K562 (cell line): ENCODE measurements at regions not wholly inside any gene's neighbourhood (a gene's known extent, or its start where the extent isn't known, plus 50 kb on each side); places are given as distances from the start of the nearest gene placed in this dataset.
A peak's percentile ranks its signal among the peaks of the same experiment; 100 is the strongest.

Experiments
- ARID1B ChIP-seq: fragments of 450-650 bp; IDR thresholded peaks from 2 replicates; pipeline ENCODE4 v1.6.1; 2016; ENCODE audit warnings: antibody characterized with exemption, mild to moderate bottlenecking, inconsistent platforms
- ATF3 ChIP-seq, 2 experiments: fragments of 450-650 bp in 1 of 2; sonication (generic) in 1 of 2; formaldehyde crosslinking in 1 of 2; IDR thresholded peaks in 1 of 2; conservative IDR thresholded peaks in 1 of 2; 2 replicates each; pipeline versions ENCODE4 v1.6.1 to v1.8.1; 2016 to 2023; ENCODE audit warnings: mild to moderate bottlenecking in 2 of 2, moderate library complexity in 2 of 2, inconsistent platforms in 1 of 2, missing genetic modification reagents in 1 of 2
- CEBPB ChIP-seq: fragments of 450-650 bp; IDR thresholded peaks from 2 replicates; pipeline ENCODE4 v1.6.1; 2016; ENCODE audit warnings: missing genetic modification characterization, missing compliant biosample characterization
- CREB1 ChIP-seq, 2 experiments: sonication (generic) in 1 of 2; formaldehyde crosslinking in 1 of 2; IDR thresholded peaks; 2 replicates each; pipeline versions ENCODE4 v1.6.1 to v1.8.0; 2012 to 2022; ENCODE audit warnings: inconsistent platforms in 1 of 2, mild to moderate bottlenecking in 1 of 2, missing genetic modification reagents in 1 of 2, moderate library complexity in 1 of 2
- EP400 ChIP-seq: fragments of 450-650 bp; IDR thresholded peaks from 2 replicates; pipeline ENCODE4 v1.6.1; 2017; ENCODE audit warnings: antibody characterized with exemption, mild to moderate bottlenecking, moderate library complexity
- FOSL1 ChIP-seq: fragments of 200-800 bp; sonication (Bioruptor generic); conservative IDR thresholded peaks from 2 replicates; pipeline ENCODE4 v1.6.1; 2016; ENCODE audit warnings: missing genetic modification characterization, missing compliant biosample characterization
- HES1 ChIP-seq: fragments of 450-650 bp; IDR thresholded peaks from 2 replicates; pipeline ENCODE4 v1.6.1; 2016; ENCODE audit warnings: low read depth, mild to moderate bottlenecking, moderate library complexity
- JUND ChIP-seq, 2 experiments: IDR thresholded peaks; 2 replicates in 1 of 2; 3 replicates in 1 of 2; pipeline ENCODE4 v1.6.1; 2011; ENCODE audit warnings: borderline replicate concordance in 2 of 2, low read depth in 2 of 2, low read length in 2 of 2, improper control_type of control experiment in 1 of 2, missing biosample characterization in 1 of 2, missing genetic modification characterization in 1 of 2, missing genetic modification reagents in 1 of 2
- MEIS2 ChIP-seq: fragments of 450-650 bp; IDR thresholded peaks from 2 replicates; pipeline ENCODE4 v1.6.1; 2014; ENCODE audit warnings: mild to moderate bottlenecking; ENCODE audit not compliant: partially characterized antibody
- NCOR1 ChIP-seq: fragments of 450-650 bp; IDR thresholded peaks from 2 replicates; pipeline ENCODE4 v1.6.1; 2016; ENCODE audit warnings: mild to moderate bottlenecking, moderate library complexity
- NR2C2 ChIP-seq, 2 experiments: fragments of 200-800 bp in 1 of 2; sonication (Bioruptor generic) in 1 of 2; sonication (generic) in 1 of 2; formaldehyde crosslinking in 1 of 2; IDR thresholded peaks; 2 replicates each; pipeline versions ENCODE4 v1.6.1 to v1.8.0; 2016 to 2022; ENCODE audit warnings: mild to moderate bottlenecking in 1 of 2, missing compliant biosample characterization in 1 of 2, missing genetic modification characterization in 1 of 2, missing genetic modification reagents in 1 of 2
- PRDM10 ChIP-seq: fragments of 450-650 bp; IDR thresholded peaks from 2 replicates; pipeline ENCODE4 v1.6.1; 2018; ENCODE audit not compliant: partially characterized antibody
- RNF2 ChIP-seq: sonication (generic); IDR thresholded peaks from 2 replicates; pipeline ENCODE4 v1.6.1; 2016
- SMARCA5 ChIP-seq: fragments of 450-650 bp; IDR thresholded peaks from 2 replicates; pipeline ENCODE4 v1.6.1; 2016
- TEAD4 ChIP-seq, 2 experiments: sonication (generic) in 1 of 2; formaldehyde crosslinking in 1 of 2; IDR thresholded peaks; 2 replicates each; pipeline versions ENCODE4 v1.6.1 to v1.8.0; 2012 to 2022; ENCODE audit warnings: borderline replicate concordance in 1 of 2, inconsistent platforms in 1 of 2, low read length in 1 of 2, mild to moderate bottlenecking in 1 of 2, missing genetic modification reagents in 1 of 2
- ZFP1 ChIP-seq: fragments of 450-650 bp; formaldehyde crosslinking; IDR thresholded peaks from 2 replicates; pipeline ENCODE4 v1.4.0; 2020; ENCODE audit warnings: mild to moderate bottlenecking, mixed read lengths
- ZNF778 ChIP-seq: fragments of 450-650 bp; formaldehyde crosslinking; IDR thresholded peaks from 2 replicates; pipeline ENCODE4 v1.4.0; 2020; ENCODE audit warnings: mild to moderate bottlenecking, moderate library complexity

- TF ChIP-seq PRDM10 (no peak), NCOR1 (no peak), ZNF778 (no peak), MEIS2 (no peak), NR2C2 (CRISPR knock-in tag; IDR thresholded peaks at IDR 0.05) (no peak), NR2C2 (tag; IDR thresholded peaks at IDR 0.05) (peak; percentile 59; the same call in 1 of the 2 replicates), ATF3 (IDR thresholded peaks at IDR 0.05) (peak; percentile 69), ATF3 (CRISPR knock-in tag; conservative IDR thresholded peaks at IDR 0.05) (no peak), TEAD4 (IDR thresholded peaks at IDR 0.05; ENCODE audit: low read length) (no peak), TEAD4 (CRISPR knock-in tag; IDR thresholded peaks at IDR 0.05; ENCODE audit: borderline replicate concordance) (no peak), ARID1B (0 out of 2 replicates have a peak, but pooled peaks have one; percentile 9), EP400 (no peak), JUND (IDR thresholded peaks at IDR 0.05; ENCODE audit: borderline replicate concordance, low read depth, low read length) (peak; percentile 65; the same call in 1 of the 2 replicates), JUND (tag; IDR thresholded peaks at IDR 0.05; ENCODE audit: borderline replicate concordance, low read depth, low read length) (peak; percentile 63; the same call in 2 of the 3 replicates), CREB1 (IDR thresholded peaks at IDR 0.05) (no peak), CREB1 (CRISPR knock-in tag; IDR thresholded peaks at IDR 0.05) (no peak), HES1 (no peak), SMARCA5 (no peak), CEBPB (peak; percentile 66), RNF2 (no peak), ZFP1 (no peak), FOSL1 (tag) (peak; percentile 94)
These were observed 345.8 kb upstream of the CDH5 start (continued) for GRCh38 chr16:66020642-66021041.
